Epidermal melanocyte (primary cell): ENCODE measurements at regions not wholly inside any gene's neighbourhood (a gene's known extent, or its start where the extent isn't known, plus 50 kb on each side); places are given as distances from the start of the nearest gene placed in this dataset.

ENCODE experiments used
- DNase-seq: peaks from one replicate; pipeline ENCODE4 v3.0.0; 2011; ENCODE audit warnings: low spot score; ENCODE audit not compliant: insufficient read length

GRCh38 chr4:85391071-85391470, 83.9 kb upstream of the ARHGAP24 start:
- DNase-seq: no peak

GRCh38 chr4:85391589-85392410, 83.2 kb upstream of the ARHGAP24 start:
- DNase-seq: no peak

GRCh38 chr4:85393201-85393600, 81.7 kb upstream of the ARHGAP24 start:
- no peak for DNase-seq

- no peak for DNase-seq
Observed at GRCh38 chr4:85398276-85398675, 76.7 kb upstream of the ARHGAP24 start.

GRCh38 chr4:85399270-85399669, 75.7 kb upstream of the ARHGAP24 start:
- DNase-seq: no peak

- DNase-seq: no peak
Observed at GRCh38 chr4:85402371-85402770, 72.6 kb upstream of the ARHGAP24 start.

GRCh38 chr4:85406185-85406584, 68.8 kb upstream of the ARHGAP24 start:
- no peak for DNase-seq

GRCh38 chr4:85407546-85407945, 67.4 kb upstream of the ARHGAP24 start:
- DNase-seq: no peak

GRCh38 chr4:85408301-85408700, 66.6 kb upstream of the ARHGAP24 start:
- DNase-seq: no peak

- DNase-seq: no peak
Observed at GRCh38 chr4:85409251-85409650, 65.7 kb upstream of the ARHGAP24 start.

- DNase-seq: no peak
Observed at GRCh38 chr4:85411386-85411785, 63.6 kb upstream of the ARHGAP24 start.

GRCh38 chr4:85414972-85415371, 60.0 kb upstream of the ARHGAP24 start:
- no peak for DNase-seq

GRCh38 chr4:85416094-85416493, 58.9 kb upstream of the ARHGAP24 start:
- no peak for DNase-seq

- DNase-seq: no peak
Observed at GRCh38 chr4:85419103-85419502, 55.8 kb upstream of the ARHGAP24 start.

GRCh38 chr4:85420831-85421230, 54.1 kb upstream of the ARHGAP24 start:
- DNase-seq: no peak

GRCh38 chr4:85423431-85423830, 51.5 kb upstream of the ARHGAP24 start:
- DNase-seq: no peak
